Uterus (tissue), 2 donors: ENCODE measurements at regions not wholly inside any gene's neighbourhood (a gene's known extent, or its start where the extent isn't known, plus 50 kb on each side); places are given as distances from the start of the nearest gene placed in this dataset.

Source experiments
- CTCF ChIP-seq, 4 experiments: fragments of 200-600 bp in 2 of 4; fragments of 450-650 bp in 2 of 4; sonication (generic) in 2 of 4; IDR thresholded peaks; one replicate each; pipeline ENCODE4 v1.5.1; 2016 to 2019; ENCODE audit warnings: antibody characterized with exemption in 4 of 4, mild to moderate bottlenecking in 2 of 4, moderate library complexity in 1 of 4
- POLR2A ChIP-seq, 2 donors: fragments of 450-650 bp; IDR thresholded peaks; one replicate each; pipeline ENCODE4 v1.6.1; 2016; ENCODE audit warnings: antibody characterized with exemption in 2 of 2, mild to moderate bottlenecking in 1 of 2, moderate library complexity in 1 of 2

DNA sequence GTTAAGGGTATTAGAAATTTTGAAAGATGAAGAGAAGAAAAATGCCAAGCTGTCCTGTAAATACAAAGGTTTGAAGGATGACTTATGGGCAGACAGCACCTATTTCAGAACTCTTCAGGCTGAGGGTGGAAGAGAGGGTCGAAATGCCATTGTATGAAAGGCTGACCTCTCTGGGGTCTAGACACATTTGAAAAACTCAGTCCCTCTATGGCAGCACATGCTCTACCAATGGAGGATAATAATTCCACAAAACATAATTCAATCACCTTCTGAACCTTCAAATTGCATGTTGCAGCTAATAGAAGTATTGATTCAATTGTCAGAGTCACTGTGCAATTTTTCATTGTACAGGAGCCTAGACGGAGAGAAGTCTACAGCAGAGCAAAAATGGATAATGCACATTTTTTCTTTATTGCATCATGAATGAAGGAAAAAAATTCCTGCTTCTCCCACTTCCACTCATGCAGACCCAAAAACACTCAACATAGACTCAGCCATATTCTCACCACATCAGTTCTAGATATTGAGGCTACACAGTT lies 569.1 kb downstream of the TBL1XR1 start:
- TF ChIP-seq CTCF (IDR thresholded peaks at IDR 0.05) (no peak), POLR2A (IDR thresholded peaks at IDR 0.05) (no peak)
